Mesothelial cell of epicardium (in vitro differentiated cells): ENCODE measurements at regions not wholly inside any gene's neighbourhood (a gene's known extent, or its start where the extent isn't known, plus 50 kb on each side); places are given as distances from the start of the nearest gene placed in this dataset.

Source experiments
- DNase-seq, 2 experiments: peaks; one replicate each; pipeline ENCODE4 v3.0.0; 2021; ENCODE audit warnings: low spot score in 2 of 2; ENCODE audit not compliant: unreplicated experiment in 2 of 2
- H3K27ac Mint-ChIP-seq: 2 replicates; pipeline ENCODE4 v1.8.0; 2021; ENCODE audit warnings: mixed read lengths
- H3K27me3 Mint-ChIP-seq: 2 replicates; pipeline ENCODE4 v1.8.0; 2021; ENCODE audit warnings: low read depth, mixed read lengths
- H3K36me3 Mint-ChIP-seq: 2 replicates; pipeline ENCODE4 v1.8.0; 2021; ENCODE audit warnings: mixed read lengths
- H3K4me1 Mint-ChIP-seq: 2 replicates; pipeline ENCODE4 v1.8.0; 2021; ENCODE audit warnings: mixed read lengths
- H3K4me3 Mint-ChIP-seq: 2 replicates; pipeline ENCODE4 v1.8.0; 2021; ENCODE audit warnings: mild to moderate bottlenecking, moderate library complexity, mixed read lengths
- H3K9me3 Mint-ChIP-seq: 2 replicates; pipeline ENCODE4 v1.8.0; 2021; ENCODE audit warnings: mixed read lengths
- CTCF ChIP-seq: fragments of 200-600 bp; sonication (generic); IDR thresholded peaks from one replicate; pipeline ENCODE4 v1.5.0; 2021; ENCODE audit warnings: antibody characterized with exemption; ENCODE audit not compliant: unreplicated experiment

GRCh38 chr15:38975282-38975990 is 410.8 kb upstream of the RASGRP1 start:
- Mint-ChIP-seq H3K4me3 (no peak overlapping the region), H3K9me3 (peaks cover 45% of the 10 kb centered on the region), H3K27ac (no peak overlapping the region), H3K4me1 (no peaks in the 10 kb centered on the region), H3K36me3 (peaks cover 2% of the 10 kb centered on the region), H3K27me3 (no peaks in the 10 kb centered on the region)
- DNase-seq: no peak
- no peak for TF ChIP-seq CTCF

- Mint-ChIP-seq H3K9me3 (peaks cover 5% of the 10 kb centered on the region), H3K27ac (peak overlapping the region; percentile 60), H3K4me3 (no peak overlapping the region), H3K27me3 (no peaks in the 10 kb centered on the region), H3K36me3 (no peaks in the 10 kb centered on the region), H3K4me1 (peaks cover 30% of the 10 kb centered on the region)
- TF ChIP-seq CTCF: peak; percentile 29
- no peak for DNase-seq
Observed at GRCh38 chr15:38991126-38991525, 426.5 kb upstream of the RASGRP1 start.

GRCh38 chr15:38991701-38992100 is 427.1 kb upstream of the RASGRP1 start:
- no peak for TF ChIP-seq CTCF
- no peak for DNase-seq
- H3K36me3 Mint-ChIP-seq: no peaks in the 10 kb centered on the region
- peak overlapping the region; percentile 53 for H3K27ac Mint-ChIP-seq
- no peak overlapping the region for H3K4me3 Mint-ChIP-seq
- H3K9me3 Mint-ChIP-seq: no peaks in the 10 kb centered on the region
- no peaks in the 10 kb centered on the region for H3K27me3 Mint-ChIP-seq
- peaks cover 36% of the 10 kb centered on the region for H3K4me1 Mint-ChIP-seq

- peak overlapping the region; percentile 53 for H3K27ac Mint-ChIP-seq
- no peak for TF ChIP-seq CTCF
- no peak for DNase-seq
Observed at GRCh38 chr15:38992506-38992905, 427.9 kb upstream of the RASGRP1 start.

GRCh38 chr15:38992930-38993329 is 428.3 kb upstream of the RASGRP1 start:
- Mint-ChIP-seq H3K4me3 (no peak overlapping the region), H3K9me3 (no peaks in the 10 kb centered on the region), H3K4me1 (peaks cover 38% of the 10 kb centered on the region), H3K36me3 (no peaks in the 10 kb centered on the region), H3K27ac (no peak overlapping the region), H3K27me3 (no peaks in the 10 kb centered on the region)
- no peak for DNase-seq
- TF ChIP-seq CTCF: no peak

More at GRCh38 chr15:38992506-38992905, 427.9 kb upstream of the RASGRP1 start:
- no peak overlapping the region for H3K4me3 Mint-ChIP-seq
- H3K36me3 Mint-ChIP-seq: no peaks in the 10 kb centered on the region
- H3K27me3 Mint-ChIP-seq: no peaks in the 10 kb centered on the region
- H3K9me3 Mint-ChIP-seq: no peaks in the 10 kb centered on the region
- H3K4me1 Mint-ChIP-seq: peaks cover 38% of the 10 kb centered on the region

- peaks cover 2% of the 10 kb centered on the region for H3K9me3 Mint-ChIP-seq
- no peak for DNase-seq
- H3K4me3 Mint-ChIP-seq: no peak overlapping the region
- no peaks in the 10 kb centered on the region for H3K36me3 Mint-ChIP-seq
- H3K4me1 Mint-ChIP-seq: peaks cover 38% of the 10 kb centered on the region
- TF ChIP-seq CTCF: no peak
- no peak overlapping the region for H3K27ac Mint-ChIP-seq
- H3K27me3 Mint-ChIP-seq: no peaks in the 10 kb centered on the region
Observed at GRCh38 chr15:38994310-38994709, 429.7 kb upstream of the RASGRP1 start.
